SU-DHL-6 (cell line): ENCODE measurements at regions not wholly inside any gene's neighbourhood (a gene's known extent, or its start where the extent isn't known, plus 50 kb on each side); places are given as distances from the start of the nearest gene placed in this dataset.

ENCODE experiments used
- H2AFZ ChIP-seq: fragments of 200-600 bp; sonication (generic); 2 replicates; pipeline ENCODE4 v1.6.1; 2014; ENCODE audit warnings: low read depth, mild to moderate bottlenecking, moderate library complexity, mixed read lengths, antibody characterized with exemption, low read length; ENCODE audit not compliant: severe bottlenecking
- H3F3A ChIP-seq: fragments of 200-600 bp; shearing (Covaris generic); 2 replicates; pipeline ENCODE4 v1.6.0; 2016; ENCODE audit warnings: antibody characterized with exemption, mild to moderate bottlenecking; ENCODE audit not compliant: insufficient read depth
- H3K27ac ChIP-seq: fragments of 200-600 bp; sonication (generic); 2 replicates; pipeline ENCODE4 v1.5.1; 2016; ENCODE audit warnings: low read depth, mild to moderate bottlenecking, low read length, moderate library complexity, mixed read lengths
- H3K27me3 ChIP-seq: fragments of 200-600 bp; sonication (generic), shearing (Covaris generic); 2 replicates; pipeline ENCODE4 v1.6.0; 2014; ENCODE audit warnings: mild to moderate bottlenecking, low read length
- H3K36me3 ChIP-seq: fragments of 200-600 bp; sonication (generic); 2 replicates; pipeline ENCODE4 v1.6.1; 2014; ENCODE audit warnings: mild to moderate bottlenecking, low read length, mixed read lengths
- H3K4me2 ChIP-seq: fragments of 300-600, 200-600 bp; shearing (Covaris generic), sonication (generic); 2 replicates; pipeline ENCODE4 v1.6.0; 2014; ENCODE audit warnings: low read length, low read depth, mild to moderate bottlenecking; ENCODE audit not compliant: poor library complexity, severe bottlenecking
- H3K4me3 ChIP-seq: fragments of 200-600 bp; sonication (generic); 2 replicates; pipeline ENCODE4 v1.5.1; 2014; ENCODE audit warnings: antibody characterized with exemption, low read length, mild to moderate bottlenecking, mixed read lengths; ENCODE audit not compliant: insufficient read depth, poor library complexity, severe bottlenecking
- H3K79me2 ChIP-seq: fragments of 200-600 bp; sonication (generic); 2 replicates; pipeline ENCODE4 v1.6.1; 2014; ENCODE audit warnings: mild to moderate bottlenecking, low read length, moderate library complexity; ENCODE audit not compliant: insufficient read depth
- H3K9ac ChIP-seq: fragments of 200-600 bp; sonication (generic); 2 replicates; pipeline ENCODE4 v1.7.0; 2014; ENCODE audit warnings: mild to moderate bottlenecking, low read length
- H3K9me2 ChIP-seq: fragments of 200-600 bp; sonication (generic); replicated peaks from 2 replicates; pipeline ENCODE4 v1.6.1; 2014; ENCODE audit warnings: low read length; ENCODE audit not compliant: insufficient read depth
- H3K9me3 ChIP-seq: fragments of 200-600 bp; sonication (generic); 2 replicates; pipeline ENCODE4 v1.6.1; 2014; ENCODE audit warnings: low read length, mixed read lengths; ENCODE audit not compliant: insufficient read depth
- H4K20me1 ChIP-seq: fragments of 200-600 bp; sonication (generic); 2 replicates; pipeline ENCODE4 v1.6.1; 2014; ENCODE audit warnings: low read depth, mild to moderate bottlenecking, antibody characterized with exemption, low read length, moderate library complexity, mixed read lengths
- EZH2phosphoT487 ChIP-seq: fragments of 200-600 bp; sonication (generic), shearing (Covaris generic); conservative IDR thresholded peaks from 2 replicates; pipeline ENCODE4 v1.6.1; 2018; ENCODE audit warnings: mild to moderate bottlenecking, antibody characterized with exemption, low read length, moderate library complexity, mixed read lengths
- TF ChIP-seq, protein P1 (sequence below): fragments of 200-600 bp; sonication (generic); IDR thresholded peaks from one replicate; pipeline ENCODE4 v1.5.1; 2017; ENCODE audit warnings: antibody characterized with exemption, mild to moderate bottlenecking, low read length, moderate library complexity; ENCODE audit not compliant: insufficient read depth, poor library complexity, severe bottlenecking

DNA sequence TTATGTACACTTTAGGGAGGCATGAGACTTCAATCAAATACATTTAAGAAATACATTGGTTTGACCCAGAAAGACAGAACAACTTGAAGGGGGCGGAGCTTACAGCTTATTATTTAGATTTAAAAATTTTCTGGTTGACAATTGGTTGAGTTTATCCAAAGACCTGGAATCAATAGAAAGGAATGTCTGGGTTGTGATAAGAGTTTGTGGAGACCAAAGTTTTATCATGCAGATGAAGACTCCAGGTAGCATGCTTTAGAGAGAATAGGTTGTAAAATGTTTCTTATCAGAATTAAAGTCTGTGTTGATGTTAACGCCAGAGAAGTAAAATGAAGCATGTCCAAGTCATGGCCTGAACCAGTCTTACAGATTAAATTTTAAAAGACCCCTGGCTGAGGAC, 757.8 kb upstream of the ADGRB3 start:
- no peak overlapping the region for H3K27ac ChIP-seq

DNA sequence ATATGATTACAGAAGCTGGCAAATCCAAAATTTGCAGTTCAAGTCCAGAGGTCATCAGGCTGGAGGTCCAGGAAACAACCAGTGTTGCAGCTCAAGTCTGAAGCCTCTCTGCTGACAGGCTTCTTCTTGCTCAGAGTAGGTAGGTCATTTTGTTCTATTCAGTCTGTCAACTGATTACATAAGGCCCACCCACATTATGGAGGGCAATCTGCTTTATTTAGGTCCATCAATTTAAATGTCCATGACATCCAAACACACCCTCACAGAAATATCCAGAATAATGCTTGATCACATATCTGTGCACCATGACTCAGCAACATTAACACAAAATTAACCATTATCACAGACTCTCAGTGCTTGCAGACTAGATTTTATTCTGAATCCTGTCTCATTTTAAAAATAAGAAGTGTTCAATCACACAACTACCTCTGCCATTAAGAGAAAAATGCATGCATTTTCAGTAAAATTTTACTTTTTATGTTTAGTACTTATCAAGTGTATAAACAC, 759.2 kb upstream of the ADGRB3 start:
- H2AFZ ChIP-seq, result peak overlapping the region; percentile 36

More for the DNA sequence above, 757.8 kb upstream of the ADGRB3 start:
- Histone ChIP-seq H4K20me1 (no peaks in the 10 kb centered on the region), H3K4me2 (no peak overlapping the region), H3F3A (no peaks in the 10 kb centered on the region), H3K36me3 (no peaks in the 10 kb centered on the region), H3K9ac (no peak overlapping the region), H3K9me2 (no peaks in the 10 kb centered on the region), H3K79me2 (no peaks in the 10 kb centered on the region), H3K27me3 (no peaks in the 10 kb centered on the region), H2AFZ (peak overlapping the region; percentile 34), H3K4me3 (no peak overlapping the region), H3K9me3 (no peaks in the 10 kb centered on the region)
- TF ChIP-seq EZH2phosphoT487, result no peak
- TF ChIP-seq, protein P1, sequence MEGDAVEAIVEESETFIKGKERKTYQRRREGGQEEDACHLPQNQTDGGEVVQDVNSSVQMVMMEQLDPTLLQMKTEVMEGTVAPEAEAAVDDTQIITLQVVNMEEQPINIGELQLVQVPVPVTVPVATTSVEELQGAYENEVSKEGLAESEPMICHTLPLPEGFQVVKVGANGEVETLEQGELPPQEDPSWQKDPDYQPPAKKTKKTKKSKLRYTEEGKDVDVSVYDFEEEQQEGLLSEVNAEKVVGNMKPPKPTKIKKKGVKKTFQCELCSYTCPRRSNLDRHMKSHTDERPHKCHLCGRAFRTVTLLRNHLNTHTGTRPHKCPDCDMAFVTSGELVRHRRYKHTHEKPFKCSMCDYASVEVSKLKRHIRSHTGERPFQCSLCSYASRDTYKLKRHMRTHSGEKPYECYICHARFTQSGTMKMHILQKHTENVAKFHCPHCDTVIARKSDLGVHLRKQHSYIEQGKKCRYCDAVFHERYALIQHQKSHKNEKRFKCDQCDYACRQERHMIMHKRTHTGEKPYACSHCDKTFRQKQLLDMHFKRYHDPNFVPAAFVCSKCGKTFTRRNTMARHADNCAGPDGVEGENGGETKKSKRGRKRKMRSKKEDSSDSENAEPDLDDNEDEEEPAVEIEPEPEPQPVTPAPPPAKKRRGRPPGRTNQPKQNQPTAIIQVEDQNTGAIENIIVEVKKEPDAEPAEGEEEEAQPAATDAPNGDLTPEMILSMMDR, result no peak

DNA sequence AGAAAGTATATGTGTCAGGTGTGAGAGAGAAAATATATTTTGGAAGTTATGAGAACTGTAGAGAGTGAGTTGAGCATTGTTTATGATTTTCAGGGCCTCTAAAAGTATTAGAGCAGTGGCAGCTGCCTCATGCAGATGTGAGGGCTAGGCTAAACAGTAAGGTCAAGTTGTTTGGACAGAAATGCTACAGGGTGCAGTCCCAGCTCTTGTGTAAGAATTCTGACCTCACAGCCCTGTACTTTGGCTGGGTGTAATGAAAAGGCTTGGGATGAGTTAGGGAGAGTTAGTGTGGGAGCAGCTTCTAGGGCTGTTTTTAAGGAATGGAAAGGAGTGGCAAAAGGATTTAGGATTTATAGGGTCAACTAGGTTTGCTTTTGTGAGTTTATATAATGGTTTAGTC, 764.8 kb upstream of the ADGRB3 start:
- Histone ChIP-seq H3K36me3 (no peaks in the 10 kb centered on the region), H3K9ac (no peak overlapping the region), H4K20me1 (no peaks in the 10 kb centered on the region), H3K9me3 (no peaks in the 10 kb centered on the region), H3F3A (no peaks in the 10 kb centered on the region), H3K9me2 (no peaks in the 10 kb centered on the region), H3K79me2 (no peaks in the 10 kb centered on the region), H3K27ac (no peak overlapping the region), H3K4me3 (no peak overlapping the region), H2AFZ (no peak overlapping the region), H3K27me3 (no peaks in the 10 kb centered on the region), H3K4me2 (no peak overlapping the region)
- TF ChIP-seq EZH2phosphoT487, result no peak
- TF ChIP-seq, protein P1, result no peak

More for the DNA sequence above, 759.2 kb upstream of the ADGRB3 start:
- Histone ChIP-seq H3K79me2 (no peaks in the 10 kb centered on the region), H3K27me3 (no peaks in the 10 kb centered on the region), H4K20me1 (no peaks in the 10 kb centered on the region), H3K4me3 (no peak overlapping the region), H3K9me2 (no peaks in the 10 kb centered on the region), H3K36me3 (no peaks in the 10 kb centered on the region), H3K4me2 (no peak overlapping the region), H3K9me3 (no peaks in the 10 kb centered on the region), H3K9ac (no peak overlapping the region), H3K27ac (no peak overlapping the region), H3F3A (no peaks in the 10 kb centered on the region)
- no peak for TF ChIP-seq EZH2phosphoT487
- TF ChIP-seq, protein P1, result no peak
